GM21390 (cell line): ENCODE measurements at regions not wholly inside any gene's neighbourhood (a gene's known extent, or its start where the extent isn't known, plus 50 kb on each side); places are given as distances from the start of the nearest gene placed in this dataset.
"Not testable (repeated sequence)": the region's sequence is repeated elsewhere in the genome, so short reads cannot be mapped to it uniquely, and the experiment has no call there.

Experiments used
- ATAC-seq: cut with Tn5 transposase; IDR thresholded peaks from one replicate; pipeline ENCODE4 v1.9.1; 2021; ENCODE audit not compliant: unreplicated experiment

DNA sequence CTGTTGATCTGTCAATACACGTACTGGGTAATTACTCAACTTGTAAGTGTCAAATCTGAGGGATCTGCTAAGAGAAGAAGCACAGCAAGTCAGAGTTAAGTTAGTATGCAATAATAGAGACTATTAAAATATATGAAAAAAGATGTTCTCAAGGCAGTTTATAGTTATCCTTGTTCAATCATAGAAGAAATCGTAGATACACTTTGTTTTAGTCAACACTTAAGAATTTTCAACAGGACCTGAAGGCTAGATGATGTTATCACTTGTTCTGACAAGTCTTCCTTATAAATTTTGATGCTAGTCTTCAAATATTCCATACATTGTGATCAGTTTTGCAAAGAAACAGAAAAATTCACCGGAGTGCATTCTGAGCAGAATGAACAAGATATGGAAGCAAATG lies 91.1 kb upstream of the KCNQ5 start:
- ATAC-seq = no peak

DNA sequence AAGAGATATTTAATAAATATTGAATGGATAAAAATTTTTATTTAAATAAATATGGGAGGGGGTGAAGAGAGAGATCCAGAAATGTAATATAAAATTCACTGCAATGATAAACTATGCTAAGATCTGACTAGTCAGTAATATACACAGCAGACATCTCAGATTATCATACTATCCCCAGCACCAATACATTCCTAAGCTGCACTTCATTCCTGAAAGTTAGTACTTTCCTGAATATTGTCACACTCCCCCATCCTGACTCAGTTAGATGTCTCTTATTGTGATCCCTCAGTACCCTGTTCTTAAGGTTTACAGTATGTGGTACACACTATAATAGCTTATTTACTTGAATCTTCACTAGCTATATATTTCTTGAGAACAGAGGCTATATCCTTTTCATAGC lies 88.3 kb upstream of the KCNQ5 start:
- no peak for ATAC-seq

DNA sequence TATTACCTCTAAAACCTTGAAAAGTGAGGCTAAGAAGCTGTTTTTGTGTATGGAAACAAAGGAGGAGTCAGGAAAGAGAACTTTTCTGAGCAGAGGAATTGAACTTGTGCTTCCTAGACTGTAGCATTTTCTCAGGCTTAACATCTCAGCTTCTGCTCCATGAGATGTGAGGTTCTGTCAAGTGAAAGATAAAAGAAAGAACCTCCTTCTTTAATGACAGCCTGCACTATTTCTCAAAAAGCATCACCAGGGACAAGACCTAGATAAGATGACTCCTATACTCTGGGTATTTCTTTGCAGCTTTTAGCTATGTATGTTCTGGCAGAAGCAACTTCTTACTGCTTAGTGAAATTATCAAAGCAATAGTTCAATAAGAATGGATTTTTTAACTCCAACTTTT lies 87.6 kb upstream of the KCNQ5 start:
- no peak for ATAC-seq

DNA sequence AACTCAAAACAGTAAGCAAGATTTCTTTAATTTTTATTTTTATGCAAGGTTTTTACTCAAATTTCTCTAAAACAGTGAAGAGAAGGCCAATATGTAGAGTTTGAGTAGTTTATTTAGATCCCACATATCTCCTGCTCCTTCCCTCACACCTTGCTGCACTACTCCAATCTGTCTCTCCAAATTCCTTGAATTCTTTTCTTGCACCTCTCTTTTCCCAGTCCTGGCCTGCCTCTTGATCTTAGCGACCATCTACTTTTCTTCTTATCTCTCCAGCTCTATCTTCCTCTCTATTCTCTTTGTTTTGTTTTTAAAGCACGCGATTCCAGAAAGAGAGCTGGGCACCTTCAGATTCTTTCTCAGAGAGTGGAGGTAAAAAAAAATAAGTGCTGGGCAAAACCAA lies 86.7 kb upstream of the KCNQ5 start:
- no peak for ATAC-seq

DNA sequence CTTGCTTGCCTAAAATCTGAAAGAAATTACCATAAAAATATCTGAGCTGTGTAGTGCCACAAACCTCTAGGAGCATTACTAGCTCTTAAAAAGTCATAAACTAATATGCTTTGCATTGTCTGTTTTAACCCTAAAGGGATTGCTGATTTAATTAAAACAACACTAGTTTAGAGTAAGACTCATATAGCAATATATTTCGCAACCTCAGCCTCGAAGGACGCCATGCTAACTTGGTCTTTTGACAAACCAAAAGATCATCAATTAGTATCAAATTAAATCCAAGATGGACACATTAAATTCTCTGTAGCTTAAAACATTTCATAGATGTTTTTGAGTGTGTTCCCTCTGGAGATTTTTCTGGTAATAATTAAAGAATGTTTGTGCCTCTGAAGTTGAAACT lies 74.8 kb upstream of the KCNQ5 start:
- no peak for ATAC-seq

DNA sequence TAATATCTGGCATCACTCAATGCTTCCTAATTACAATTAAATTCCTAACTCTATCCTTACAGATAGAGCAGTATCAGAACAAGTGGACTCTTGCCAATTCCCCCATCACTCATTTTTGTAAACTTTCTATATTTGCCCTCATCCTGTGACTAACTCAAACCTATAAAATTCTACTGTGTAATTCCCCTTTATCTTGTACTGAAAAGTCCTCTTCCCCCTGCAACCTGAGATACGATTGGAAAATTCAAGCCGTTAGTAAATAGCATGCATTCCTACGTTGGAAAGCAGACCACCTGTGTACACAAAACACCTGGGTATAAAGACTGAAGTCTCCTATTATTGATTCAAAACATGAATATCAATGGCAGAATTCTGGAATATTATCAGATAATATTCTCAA lies 70.4 kb upstream of the KCNQ5 start:
- no peak for ATAC-seq

DNA sequence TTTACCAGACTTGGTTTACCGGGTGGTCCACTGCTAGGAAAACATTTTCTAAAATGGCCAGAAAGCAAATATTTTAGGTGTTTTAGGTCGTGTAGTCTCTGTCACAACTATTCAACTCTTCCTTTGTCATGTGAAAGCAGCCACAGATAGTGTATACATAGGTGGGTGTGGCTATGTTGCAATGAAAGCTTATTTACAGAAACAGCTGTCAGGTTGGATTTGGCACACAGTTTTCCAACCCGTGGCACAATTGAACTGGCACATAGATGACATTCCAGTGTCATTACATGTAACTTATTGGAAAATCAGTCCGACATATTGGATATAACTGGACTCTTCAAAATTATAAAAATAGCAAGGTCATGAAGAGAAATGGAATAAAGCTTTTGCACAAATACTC lies 68.9 kb upstream of the KCNQ5 start:
- no peak for ATAC-seq

DNA sequence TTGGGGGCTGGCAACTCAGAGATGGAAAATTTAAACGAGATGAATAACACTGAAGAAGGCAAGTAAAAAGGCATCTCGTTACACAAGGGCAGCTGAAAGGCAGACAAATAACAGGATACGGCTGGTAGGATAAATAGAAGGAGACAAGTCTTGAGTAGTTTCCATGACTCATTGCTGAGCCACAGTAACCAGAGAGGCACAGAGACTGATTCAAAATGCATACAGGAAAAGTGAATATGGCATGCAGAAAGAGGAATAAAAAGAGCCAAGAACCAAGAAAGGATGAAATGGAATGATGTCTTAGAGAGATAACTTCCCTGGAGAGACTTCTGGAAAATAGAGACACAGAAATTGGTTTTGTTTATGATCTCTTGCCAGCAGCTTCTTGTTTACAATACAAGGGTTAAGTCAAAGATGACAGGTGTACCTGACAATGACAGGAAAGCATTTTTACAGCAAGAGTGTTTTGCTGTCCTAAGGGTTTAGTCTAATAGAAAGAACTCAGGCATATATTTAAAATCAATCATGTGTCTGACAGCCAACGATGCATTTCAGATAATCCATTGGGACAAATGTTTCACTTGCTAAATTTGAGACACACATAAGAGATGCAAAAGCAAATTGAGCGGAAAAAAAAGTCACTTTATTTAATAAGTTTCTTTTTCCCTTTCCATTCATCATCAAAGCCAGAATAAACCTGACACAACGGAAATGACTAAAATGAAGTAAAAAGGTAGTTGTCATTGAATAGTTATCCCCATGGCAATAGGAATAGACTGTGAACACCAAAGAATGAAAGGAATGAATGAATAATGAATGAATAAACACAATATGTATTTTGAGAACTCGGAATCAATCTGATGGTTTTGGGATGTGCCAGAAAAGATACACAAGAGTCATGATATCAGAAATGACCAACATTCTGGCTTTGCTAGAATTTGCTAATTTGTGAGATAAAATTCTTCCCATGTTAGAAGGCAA lies 68.0 kb upstream of the KCNQ5 start:
- no peak for ATAC-seq

DNA sequence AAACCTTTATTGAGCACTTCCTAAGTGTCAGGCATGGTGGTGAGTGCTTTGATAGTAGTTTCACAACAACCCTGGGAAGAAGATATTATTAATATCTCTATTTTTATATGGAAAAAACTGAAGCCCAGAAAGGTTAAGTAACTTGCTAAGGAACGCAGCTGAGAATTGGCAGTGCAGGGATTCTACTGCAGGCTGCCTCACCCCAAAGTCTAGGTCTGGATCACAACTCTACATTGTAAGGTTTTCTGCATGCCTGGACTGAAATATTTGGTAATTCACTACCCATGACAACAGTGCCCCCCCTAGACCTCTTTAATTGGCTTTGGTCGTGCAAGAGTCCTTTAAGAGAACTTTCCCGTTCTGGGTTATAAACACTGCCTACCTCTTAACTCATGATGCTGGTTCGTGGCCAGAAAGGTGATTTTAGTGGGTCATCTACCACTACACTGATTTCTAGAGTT lies 67.1 kb upstream of the KCNQ5 start:
- ATAC-seq = no peak

DNA sequence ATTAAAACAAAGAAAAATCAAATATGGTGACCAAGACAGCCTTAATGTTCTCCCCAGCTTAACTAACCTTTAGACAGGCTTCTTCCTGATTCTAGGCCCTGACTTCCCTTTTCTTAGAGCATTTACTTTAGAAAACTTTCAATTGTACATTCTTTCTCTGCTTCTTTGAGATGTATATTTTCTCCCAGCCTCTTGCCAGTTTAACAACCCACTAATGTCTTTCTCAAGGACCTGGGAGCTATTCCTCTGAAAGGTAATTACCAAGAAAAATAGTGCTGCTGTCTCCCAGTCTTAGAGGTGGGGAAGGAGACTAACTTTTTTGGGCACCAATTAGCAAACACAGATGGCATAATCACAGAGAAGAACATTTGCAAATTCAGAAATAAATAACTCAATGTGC lies 62.8 kb upstream of the KCNQ5 start:
- ATAC-seq = no peak

DNA sequence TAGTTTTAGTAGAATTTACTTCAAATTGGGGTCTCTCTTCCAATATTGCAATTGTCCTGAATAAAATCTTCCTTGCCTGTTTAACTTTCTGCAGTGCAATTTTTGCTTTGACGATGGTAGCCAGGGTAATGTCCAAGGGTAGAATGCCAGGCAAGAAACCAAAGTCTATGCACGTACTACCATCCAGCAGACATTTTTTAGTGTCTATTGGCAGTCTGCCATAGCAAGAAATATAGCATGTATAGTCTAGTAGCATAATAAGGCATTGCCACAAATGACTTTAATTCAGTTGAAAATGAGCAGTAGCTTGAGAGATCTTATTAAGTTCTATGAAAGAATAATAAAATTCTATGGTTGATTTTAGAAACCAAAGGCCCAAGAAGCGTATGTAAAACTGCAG lies 62.3 kb upstream of the KCNQ5 start:
- no peak for ATAC-seq

DNA sequence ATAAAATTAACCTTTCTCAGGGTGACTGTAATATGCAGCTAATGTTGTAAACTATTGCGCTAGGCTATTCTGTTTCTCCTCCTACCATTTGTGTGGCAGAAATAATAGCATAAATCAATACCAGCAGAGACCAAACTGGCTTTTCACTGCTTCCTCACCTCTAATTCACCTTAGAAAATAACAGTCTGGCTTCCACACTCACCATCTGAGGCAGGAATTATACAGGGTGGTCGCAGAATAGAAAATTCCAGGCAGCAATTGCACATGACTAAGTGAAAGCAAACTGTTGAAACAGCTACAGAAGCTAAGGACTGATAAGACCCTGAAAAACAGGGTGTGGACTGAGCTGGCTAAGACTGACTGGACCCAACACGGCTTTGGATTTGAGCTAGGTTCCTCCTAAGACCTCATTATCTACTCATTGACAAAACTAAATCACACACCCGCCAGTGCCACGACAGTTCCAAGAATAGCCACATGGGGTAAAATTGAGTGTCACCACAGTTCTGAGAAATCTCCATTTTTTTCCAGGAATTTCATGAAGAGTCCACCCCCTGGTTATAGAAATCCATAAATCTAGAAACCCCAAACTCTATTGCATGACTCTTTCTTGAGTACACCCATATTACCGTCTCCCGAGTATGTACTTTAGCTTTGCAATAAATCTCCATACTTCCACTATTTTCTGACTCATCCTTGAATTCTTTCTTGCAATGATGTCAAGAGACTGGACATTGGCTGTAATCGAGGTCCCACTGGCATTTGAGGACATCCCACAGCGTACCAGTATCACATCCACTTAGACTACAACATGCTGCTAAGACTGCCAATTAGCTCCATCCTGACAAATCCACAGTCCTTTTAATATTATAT lies 60.9 kb upstream of the KCNQ5 start:
- ATAC-seq = no peak

DNA sequence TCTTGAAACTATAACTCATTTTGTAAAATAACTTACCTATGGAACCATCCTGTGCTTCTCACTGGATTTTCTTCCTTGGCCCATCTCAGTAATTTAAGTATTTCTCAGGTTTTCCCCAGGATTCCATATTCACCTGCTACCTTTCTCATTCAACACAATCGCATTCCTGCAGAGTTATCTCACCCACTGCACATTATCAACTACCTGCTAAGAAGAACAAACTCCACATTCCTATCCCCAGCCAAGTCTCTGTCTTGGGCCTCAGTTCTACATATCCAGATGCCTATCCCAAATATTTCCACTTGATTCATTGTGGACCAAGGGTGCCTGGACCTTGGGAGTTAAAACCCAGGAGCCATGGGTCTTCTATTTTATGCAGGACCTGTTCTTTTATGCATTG lies 60.2 kb upstream of the KCNQ5 start:
- no peak for ATAC-seq

DNA sequence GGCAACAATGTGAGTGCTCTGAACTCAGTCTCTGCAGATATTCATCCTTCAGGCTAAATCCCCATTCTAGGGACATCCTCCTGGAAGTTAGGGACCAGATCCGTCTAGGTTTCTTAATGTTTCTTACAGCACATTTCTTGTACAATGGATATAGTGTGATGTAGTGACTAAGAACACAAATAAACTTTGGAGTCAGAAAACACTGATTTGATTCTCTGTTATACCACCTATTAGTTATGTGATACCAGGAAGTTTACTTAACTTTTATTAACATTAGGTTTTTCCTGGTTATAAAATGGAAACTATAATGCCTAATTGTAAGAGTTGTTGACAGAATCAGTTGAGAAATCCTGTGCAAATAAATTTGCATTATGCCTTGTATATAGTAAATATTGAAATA lies 57.6 kb upstream of the KCNQ5 start:
- ATAC-seq = no peak

DNA sequence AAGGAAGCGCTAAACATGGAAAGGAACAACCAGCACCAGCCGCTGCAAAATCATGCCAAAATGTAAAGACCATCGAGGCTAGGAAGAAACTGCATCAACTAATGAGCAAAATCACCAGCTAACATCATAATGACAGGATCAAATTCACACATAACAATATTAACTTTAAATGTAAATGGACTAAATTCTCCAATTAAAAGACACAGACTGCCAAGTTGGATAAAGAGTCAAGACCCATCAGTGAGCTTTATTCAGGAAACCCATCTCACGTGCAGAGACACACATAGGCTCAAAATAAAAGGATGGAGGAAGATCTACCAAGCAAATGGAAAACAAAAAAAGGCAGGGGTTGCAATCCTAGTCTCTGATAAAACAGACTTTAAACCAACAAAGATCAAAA lies 49.9 kb upstream of the KCNQ5 start:
- not testable (repeated sequence) for ATAC-seq
